ENCODE measurements at regions not wholly inside any gene's neighbourhood (a gene's known extent, or its start where the extent isn't known, plus 50 kb on each side); places are given as distances from the start of the nearest gene placed in this dataset.

GRCh38 chr2:65557616-65558573 is 125.5 kb upstream of the SPRED2 start:
- Mint-ChIP-seq H3K4me1 (ENCODE audit: low read depth) (no peaks in the 10 kb centered on the region), H3K9me3 (ENCODE audit: low read depth) (no peaks in the 10 kb centered on the region), H3K27me3 (peaks cover 28% of the 10 kb centered on the region), H3K4me3 (ENCODE audit: low read depth) (no peak overlapping the region), H3K27ac (no peak overlapping the region), H3K36me3 (ENCODE audit: insufficient read depth) (no peaks in the 10 kb centered on the region)
- TF ChIP-seq, protein P1, sequence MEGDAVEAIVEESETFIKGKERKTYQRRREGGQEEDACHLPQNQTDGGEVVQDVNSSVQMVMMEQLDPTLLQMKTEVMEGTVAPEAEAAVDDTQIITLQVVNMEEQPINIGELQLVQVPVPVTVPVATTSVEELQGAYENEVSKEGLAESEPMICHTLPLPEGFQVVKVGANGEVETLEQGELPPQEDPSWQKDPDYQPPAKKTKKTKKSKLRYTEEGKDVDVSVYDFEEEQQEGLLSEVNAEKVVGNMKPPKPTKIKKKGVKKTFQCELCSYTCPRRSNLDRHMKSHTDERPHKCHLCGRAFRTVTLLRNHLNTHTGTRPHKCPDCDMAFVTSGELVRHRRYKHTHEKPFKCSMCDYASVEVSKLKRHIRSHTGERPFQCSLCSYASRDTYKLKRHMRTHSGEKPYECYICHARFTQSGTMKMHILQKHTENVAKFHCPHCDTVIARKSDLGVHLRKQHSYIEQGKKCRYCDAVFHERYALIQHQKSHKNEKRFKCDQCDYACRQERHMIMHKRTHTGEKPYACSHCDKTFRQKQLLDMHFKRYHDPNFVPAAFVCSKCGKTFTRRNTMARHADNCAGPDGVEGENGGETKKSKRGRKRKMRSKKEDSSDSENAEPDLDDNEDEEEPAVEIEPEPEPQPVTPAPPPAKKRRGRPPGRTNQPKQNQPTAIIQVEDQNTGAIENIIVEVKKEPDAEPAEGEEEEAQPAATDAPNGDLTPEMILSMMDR (IDR thresholded peaks at IDR 0.05; ENCODE audit: unreplicated experiment): no peak
- no peak for DNase-seq (ENCODE audit: low spot score, unreplicated experiment)

DNA sequence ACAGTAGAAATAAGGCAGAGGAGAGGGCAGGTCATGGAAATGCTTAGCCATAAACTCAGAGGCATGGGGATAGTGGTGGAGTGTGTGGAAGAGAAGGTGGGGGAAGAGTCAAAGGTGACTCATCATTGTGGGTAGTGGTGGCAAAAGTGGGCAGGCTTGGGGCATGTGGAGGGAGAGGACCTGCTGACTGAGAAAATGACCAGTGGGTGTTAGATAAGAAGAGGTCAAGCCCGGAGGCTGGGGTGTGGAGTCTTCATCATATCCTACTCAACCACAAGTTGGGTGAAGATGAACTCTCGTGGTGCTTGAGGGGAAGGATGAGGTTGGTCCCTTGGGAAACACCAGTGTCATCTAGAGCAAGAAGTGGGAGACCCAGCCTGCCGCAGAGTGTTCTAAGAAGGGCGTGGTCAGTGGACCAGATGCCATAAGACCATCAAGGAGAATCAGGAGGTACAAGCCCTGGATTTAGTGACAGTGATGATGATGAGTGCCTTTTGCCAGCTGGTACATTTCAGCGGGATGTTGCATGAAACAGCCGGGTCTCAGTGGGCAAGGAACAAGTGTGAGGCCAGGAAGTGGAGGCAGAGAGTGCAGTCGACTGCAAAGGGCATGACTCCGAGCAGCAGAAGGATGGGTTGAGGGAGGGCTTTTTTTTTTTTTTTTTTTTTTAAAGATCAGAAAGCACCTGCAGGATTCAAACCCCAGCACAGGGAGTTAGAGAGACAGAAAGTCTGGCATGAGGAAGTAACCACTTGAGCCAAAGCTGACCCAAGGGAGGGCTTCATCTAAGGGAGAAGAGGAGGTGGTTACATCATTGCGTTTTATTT is 122.6 kb upstream of the SPRED2 start:
- no peak for DNase-seq (ENCODE audit: low spot score, unreplicated experiment)
- Mint-ChIP-seq H3K4me1 (ENCODE audit: low read depth) (no peaks in the 10 kb centered on the region), H3K27ac (no peak overlapping the region), H3K9me3 (ENCODE audit: low read depth) (no peaks in the 10 kb centered on the region), H3K4me3 (ENCODE audit: low read depth) (no peak overlapping the region), H3K27me3 (peaks cover 28% of the 10 kb centered on the region), H3K36me3 (ENCODE audit: insufficient read depth) (no peaks in the 10 kb centered on the region)
- TF ChIP-seq, protein P1 (IDR thresholded peaks at IDR 0.05; ENCODE audit: unreplicated experiment): no peak

DNA sequence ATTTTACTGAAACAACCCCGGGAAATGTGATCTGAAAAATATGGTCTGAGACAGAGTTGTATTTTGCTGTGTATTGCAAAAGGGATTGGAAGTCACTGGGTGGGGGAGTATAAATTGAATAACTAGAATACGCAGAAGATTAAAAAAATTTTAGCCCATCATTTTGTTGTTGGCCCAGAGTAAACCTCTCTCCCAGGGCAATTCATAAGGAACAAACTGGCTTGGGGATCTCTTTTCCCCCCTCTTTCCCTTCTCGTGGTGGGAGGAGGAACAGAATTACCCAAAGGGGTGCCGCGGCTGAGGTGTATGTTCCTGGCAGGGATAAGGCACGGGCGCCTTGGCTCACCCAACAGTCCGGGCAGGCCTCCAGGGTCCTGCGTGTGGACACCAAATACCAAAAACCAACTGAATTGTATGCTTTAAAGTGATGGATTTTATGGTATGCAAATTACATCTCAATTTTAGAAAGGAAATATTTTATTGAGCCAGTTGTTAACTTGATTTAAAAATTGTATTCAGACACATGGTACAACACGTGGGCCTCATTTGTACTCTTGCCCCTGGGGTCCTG is 121.2 kb upstream of the SPRED2 start:
- Mint-ChIP-seq H3K9me3 (ENCODE audit: low read depth) (no peaks in the 10 kb centered on the region), H3K4me1 (ENCODE audit: low read depth) (no peaks in the 10 kb centered on the region), H3K27me3 (peaks cover 26% of the 10 kb centered on the region), H3K36me3 (ENCODE audit: insufficient read depth) (no peaks in the 10 kb centered on the region), H3K27ac (no peak overlapping the region), H3K4me3 (ENCODE audit: low read depth) (no peak overlapping the region)
- TF ChIP-seq, protein P1 (IDR thresholded peaks at IDR 0.05; ENCODE audit: unreplicated experiment): no peak
- DNase-seq (ENCODE audit: low spot score, unreplicated experiment): no peak

GRCh38 chr2:65551528-65551927 is 119.1 kb upstream of the SPRED2 start:
- no peak for DNase-seq (ENCODE audit: low spot score, unreplicated experiment)
- Mint-ChIP-seq H3K4me3 (ENCODE audit: low read depth) (no peak overlapping the region), H3K9me3 (ENCODE audit: low read depth) (no peaks in the 10 kb centered on the region), H3K27ac (no peak overlapping the region), H3K4me1 (ENCODE audit: low read depth) (no peaks in the 10 kb centered on the region), H3K36me3 (ENCODE audit: insufficient read depth) (no peaks in the 10 kb centered on the region), H3K27me3 (peaks cover 18% of the 10 kb centered on the region)
- TF ChIP-seq, protein P1 (IDR thresholded peaks at IDR 0.05; ENCODE audit: unreplicated experiment): no peak

DNA sequence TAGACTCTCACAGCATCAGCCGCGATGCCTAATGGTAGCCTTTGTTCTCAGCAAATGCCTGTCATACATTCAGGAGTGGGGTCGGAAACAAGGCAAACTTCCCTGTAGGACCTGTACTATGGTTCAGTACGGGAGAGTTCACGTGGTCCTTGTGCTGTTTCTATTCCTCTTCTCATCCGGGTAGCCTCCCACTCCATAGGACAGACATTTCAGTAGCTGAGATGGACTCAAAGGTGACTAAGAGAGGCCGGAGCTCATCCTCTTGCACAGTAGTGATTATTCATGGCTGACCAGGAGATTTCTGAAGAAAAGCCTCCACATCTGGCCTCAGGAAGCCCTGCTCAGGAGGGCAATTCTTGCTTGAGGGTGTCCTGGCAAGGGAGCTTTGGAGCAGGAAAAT is 117.8 kb upstream of the SPRED2 start:
- Mint-ChIP-seq H3K27me3 (peaks cover 13% of the 10 kb centered on the region), H3K9me3 (ENCODE audit: low read depth) (no peaks in the 10 kb centered on the region), H3K4me1 (ENCODE audit: low read depth) (no peaks in the 10 kb centered on the region), H3K4me3 (ENCODE audit: low read depth) (no peak overlapping the region), H3K27ac (no peak overlapping the region), H3K36me3 (ENCODE audit: insufficient read depth) (no peaks in the 10 kb centered on the region)
- TF ChIP-seq, protein P1 (IDR thresholded peaks at IDR 0.05; ENCODE audit: unreplicated experiment): no peak
- no peak for DNase-seq (ENCODE audit: low spot score, unreplicated experiment)
